HG02610 (cell line): ENCODE measurements at regions not wholly inside any gene's neighbourhood (a gene's known extent, or its start where the extent isn't known, plus 50 kb on each side); places are given as distances from the start of the nearest gene placed in this dataset.
"Not testable (repeated sequence)": the region's sequence is repeated elsewhere in the genome, so short reads cannot be mapped to it uniquely, and the experiment has no call there.

ENCODE experiments used
- ATAC-seq: cut with Tn5 transposase; IDR thresholded peaks from one replicate; pipeline ENCODE4 v1.9.1; 2021; ENCODE audit warnings: mild to moderate bottlenecking, moderate library complexity; ENCODE audit not compliant: unreplicated experiment

DNA sequence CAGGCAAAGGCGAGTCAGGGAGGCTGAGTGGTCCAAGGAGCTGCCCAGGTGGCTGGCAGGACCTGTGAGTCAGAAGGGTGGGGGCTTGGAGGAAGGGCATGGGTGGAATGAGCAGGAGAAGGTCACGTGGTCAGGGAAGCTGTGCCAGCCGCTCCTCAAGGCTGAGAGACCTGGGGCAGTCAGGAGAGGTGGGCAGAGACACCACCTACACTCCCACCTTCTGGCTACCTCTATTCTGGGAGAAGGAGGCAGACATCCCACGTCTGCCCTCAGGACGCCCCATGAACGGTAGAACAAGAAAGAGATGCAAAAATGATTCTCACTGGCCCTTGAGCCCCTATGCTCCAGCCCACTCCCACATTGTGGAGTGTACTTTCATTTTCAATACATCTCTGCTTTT, 151.8 kb upstream of the RAB4A start:
- no peak for ATAC-seq

GRCh38 chr1:229119876-229120275, 151.0 kb upstream of the RAB4A start:
- no peak for ATAC-seq

- no peak for ATAC-seq
Measured at GRCh38 chr1:229121845-229122436, 149.0 kb upstream of the RAB4A start.

DNA sequence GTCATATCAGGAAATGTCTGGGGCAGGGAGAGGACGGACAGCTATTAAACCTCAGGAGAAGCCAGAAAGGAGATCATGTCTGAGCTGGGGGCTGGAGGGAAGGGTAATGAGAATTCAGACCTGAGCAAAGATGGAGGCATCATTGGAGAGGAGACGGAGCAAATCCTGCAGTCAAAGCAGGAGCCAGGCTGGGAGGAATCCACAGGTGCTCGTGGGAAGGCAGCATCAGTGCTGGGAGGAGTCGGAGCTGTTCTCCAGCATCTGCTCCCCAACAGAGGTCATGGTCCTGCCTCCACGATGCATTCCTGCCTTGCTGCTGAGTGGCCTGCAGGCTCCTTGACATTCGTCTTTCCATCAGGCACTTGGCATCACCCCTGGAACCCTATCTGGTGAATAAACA, 148.3 kb upstream of the RAB4A start:
- ATAC-seq: no peak

- no peak for ATAC-seq
Measured at GRCh38 chr1:229124116-229124515, 146.8 kb upstream of the RAB4A start.

DNA sequence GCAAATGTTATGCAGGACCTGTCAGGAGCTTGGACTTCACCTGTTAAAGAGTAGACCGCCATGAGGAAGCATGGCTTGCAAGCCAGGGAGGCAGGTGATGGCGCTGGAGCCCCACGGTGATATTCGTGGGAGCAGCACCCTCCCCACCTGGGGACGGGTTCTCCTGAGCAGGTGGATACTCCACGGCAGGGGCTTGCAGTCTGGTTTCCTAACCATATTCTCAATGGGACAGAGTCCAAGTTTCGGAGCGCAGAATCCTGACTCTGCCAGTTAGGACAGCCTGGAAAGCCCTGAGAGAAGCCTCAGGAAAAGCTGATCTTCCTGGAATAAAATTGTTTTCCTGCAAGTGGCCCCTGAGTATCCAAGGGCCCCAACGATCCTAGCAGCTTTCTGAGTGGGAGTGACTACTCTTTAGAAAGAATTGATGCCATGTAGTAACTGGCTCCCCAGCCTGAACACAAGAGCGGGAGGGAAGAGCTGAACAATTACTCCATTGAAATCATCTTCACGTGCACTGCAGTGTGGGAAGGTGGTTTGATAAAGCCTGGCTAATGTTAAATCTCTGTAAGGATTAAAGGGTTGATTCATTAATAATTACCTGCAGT, 146.3 kb upstream of the RAB4A start:
- no peak for ATAC-seq

DNA sequence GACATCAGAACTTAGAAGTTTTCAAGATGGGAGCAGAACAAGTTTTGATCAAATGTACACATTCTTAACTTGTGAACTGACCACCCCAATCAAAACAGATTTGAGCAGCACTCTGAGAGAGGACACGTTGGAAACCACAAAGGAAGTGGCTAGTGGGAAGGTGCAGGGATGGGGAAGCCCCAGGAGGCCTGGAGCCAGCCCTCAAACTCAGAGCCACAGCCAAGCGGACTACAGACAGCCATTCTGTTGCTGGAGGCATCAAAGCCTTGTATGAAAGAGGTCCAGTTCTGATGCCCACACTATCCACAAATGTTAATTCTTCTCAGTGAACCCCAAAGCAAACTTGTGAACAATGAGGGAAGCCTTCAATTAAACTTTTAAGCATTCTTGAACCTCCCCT, 143.6 kb upstream of the RAB4A start:
- ATAC-seq: no peak

- ATAC-seq: no peak
Measured at GRCh38 chr1:229128066-229128608, 142.8 kb upstream of the RAB4A start.

DNA sequence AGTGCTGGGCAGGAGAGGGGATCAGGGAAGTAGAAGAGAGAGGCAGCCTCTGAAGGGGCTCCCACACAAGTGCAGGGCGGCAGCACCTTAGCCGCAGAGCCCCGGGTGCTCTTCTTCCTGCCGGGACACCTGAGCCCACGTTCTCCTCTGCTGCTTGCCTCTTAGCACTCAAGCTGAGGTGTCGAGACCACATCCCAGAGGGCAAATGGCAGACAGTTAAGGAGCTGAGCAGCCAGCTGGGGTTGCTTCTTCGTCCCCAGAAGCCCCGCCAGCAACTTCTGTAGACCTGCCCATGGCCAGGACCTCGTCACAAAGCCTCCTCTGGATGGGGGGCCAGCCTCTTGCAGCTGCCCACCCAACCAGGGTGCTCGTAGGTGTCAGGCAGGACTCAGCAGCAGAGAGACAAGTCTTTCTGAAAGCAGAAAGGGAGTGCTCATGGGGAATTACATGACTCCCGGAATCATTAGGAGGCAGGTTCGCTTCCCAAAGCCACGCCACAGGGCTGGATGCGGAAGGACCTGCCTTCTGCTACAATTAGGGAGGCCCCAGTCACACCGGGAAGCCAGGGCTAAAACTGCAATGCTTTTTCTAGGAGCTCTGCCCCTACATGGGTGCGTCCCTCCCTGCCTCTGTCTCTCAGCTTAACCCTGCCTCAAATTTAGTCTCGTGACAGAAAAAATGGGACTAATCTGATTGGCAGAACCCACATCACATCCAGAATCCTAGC, 141.4 kb upstream of the RAB4A start:
- ATAC-seq: no peak

DNA sequence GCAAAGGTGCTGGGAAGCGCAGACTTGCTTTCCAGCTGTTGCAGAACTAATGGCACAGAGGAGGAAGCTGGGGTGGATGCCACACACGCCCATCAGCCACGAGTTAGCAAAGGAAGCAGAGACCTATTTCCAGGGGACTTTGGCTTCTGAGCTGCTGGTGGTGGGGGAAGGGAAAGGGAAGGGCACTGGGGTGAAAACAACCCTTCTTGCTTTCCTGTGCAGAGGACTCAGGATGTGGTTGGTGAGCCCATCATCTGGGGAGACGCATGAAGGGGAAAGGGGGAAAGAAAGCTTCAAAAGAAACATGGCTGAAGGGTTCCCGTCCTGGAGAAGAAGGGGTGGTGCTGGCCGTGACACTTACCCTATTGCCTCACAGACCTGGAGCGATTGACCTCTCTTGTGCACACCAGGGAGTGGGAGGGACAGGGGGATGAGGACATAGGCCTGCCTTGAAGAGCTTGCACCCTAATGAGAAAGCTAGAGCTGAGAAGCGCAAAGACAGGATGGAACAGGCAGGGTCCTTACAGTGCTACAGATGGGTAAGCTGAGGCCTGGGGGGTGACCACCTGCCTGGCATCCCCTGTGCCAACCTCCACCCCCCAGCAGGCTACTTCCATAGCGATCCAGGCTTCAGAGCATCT, 140.8 kb upstream of the RAB4A start:
- ATAC-seq: no peak

DNA sequence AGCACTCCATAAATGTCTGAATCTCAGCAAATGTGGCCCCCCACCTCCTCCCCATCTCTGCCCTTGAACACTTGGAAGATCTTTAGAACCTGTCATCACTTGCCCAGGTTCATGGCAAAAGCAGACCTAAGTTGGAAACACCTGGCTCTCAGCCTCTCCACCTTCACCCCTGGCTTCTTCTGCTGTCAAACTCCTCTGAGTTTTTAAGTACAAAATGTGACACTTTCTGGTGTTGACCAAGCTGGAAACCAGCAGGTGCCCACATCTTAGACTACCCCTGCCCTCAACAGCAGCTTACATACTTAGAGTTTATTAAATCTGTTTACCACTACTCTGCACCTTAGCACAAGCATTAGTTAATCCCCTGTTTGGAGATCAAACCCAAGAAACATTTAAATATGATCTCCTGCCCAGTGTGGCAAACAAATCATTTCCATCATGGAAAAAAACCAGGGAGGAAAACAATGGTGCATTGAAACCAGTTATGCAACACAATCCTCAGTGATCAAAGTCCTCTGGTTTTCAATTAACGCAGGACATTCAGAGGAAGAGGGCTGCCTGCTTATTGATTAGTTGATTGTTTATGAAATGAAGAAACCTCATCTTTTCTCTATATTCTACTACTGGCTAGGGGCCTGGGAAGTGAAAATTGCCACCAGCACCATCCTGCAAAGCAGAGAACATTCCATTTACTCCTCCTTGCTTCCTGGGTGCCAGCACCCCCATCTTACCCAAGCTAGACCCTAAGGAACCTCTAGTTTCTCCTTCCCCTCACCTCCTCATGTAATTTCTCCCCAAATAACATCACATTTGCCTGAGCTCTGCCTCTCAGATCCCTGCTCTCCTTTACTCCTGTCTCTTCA, 139.4 kb upstream of the RAB4A start:
- ATAC-seq: no peak

- ATAC-seq: no peak
Measured at GRCh38 chr1:229132106-229132443, 138.8 kb upstream of the RAB4A start.

GRCh38 chr1:229132706-229133105, 138.2 kb upstream of the RAB4A start:
- ATAC-seq: no peak

DNA sequence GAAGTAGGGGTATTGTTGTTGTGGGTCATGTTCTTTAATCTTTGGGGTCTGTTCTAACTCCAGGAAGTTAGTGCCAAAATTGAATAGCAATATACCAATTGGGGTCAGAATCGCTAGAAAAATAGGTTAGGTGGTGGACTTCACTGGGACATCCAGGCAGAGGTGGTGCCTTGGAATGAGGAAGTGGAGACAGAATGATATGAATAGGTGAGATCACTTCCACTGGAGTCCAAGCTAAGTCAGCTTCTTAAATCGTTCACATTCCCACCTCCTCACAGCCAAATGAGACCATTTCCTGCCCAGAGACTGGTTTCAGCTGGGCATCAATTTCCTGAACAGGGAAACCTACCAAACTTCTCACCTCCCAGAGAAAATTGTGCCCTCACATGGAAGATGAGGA, 137.8 kb upstream of the RAB4A start:
- no peak for ATAC-seq

DNA sequence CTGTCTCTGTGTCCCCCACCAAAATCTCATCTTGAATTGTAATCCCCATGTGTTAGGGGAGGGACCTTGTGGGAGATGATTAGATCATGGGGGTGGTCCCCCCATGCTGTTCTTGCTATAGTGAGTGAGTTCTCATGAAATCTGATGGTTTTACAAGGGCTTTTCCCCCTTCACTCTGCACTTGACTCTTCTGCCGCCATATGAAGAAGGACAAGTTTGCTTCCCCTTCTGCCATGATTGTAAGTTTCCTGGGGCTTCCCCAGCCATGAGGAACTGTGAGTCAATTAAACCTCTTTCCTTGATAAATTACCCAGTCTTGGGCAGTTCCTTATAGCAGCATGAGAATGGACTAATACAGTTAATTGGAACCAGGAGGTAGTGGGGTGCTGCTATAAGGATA, 137.1 kb upstream of the RAB4A start:
- ATAC-seq: no peak

- not testable (repeated sequence) for ATAC-seq
Measured at GRCh38 chr1:229134381-229135217, 136.3 kb upstream of the RAB4A start.

DNA sequence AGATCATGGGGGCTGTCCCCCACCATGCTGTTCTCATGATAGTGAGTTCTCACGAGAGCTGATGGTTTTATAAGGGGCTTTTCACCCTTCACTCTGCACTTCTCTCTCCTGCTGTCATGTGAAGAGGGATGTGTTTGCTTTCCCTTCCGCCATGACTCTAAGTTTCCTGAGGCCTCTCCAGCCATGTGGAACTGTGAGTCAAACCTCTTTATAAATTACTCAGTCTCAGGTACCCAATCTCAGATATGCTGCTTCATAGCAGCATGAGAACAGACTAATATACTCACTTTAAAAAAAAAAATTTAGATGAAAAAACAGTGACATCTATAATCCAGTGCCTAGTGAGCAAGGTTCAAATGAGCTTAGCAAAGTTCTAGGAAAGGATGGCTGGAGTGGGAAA, 135.1 kb upstream of the RAB4A start:
- no peak for ATAC-seq

DNA sequence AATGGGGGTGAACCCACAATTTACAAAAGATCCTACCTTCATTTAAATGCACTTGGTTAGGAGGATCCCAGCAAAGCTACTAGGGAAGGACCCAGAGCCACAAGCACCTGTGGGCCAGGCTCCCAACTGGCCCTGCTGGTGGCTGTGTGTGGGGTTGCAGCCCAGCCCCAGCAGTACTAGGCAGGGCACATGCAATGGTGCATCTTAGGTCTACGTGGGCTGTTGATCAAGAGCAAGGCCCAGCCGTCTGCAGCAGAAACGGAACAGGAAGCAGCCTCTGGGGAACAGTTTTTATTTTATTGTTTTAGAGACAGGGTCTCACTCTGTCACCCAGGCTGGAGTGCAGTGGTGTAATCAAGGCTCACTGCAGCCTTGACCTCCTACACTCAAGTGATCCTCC, 134.1 kb upstream of the RAB4A start:
- ATAC-seq: no peak

DNA sequence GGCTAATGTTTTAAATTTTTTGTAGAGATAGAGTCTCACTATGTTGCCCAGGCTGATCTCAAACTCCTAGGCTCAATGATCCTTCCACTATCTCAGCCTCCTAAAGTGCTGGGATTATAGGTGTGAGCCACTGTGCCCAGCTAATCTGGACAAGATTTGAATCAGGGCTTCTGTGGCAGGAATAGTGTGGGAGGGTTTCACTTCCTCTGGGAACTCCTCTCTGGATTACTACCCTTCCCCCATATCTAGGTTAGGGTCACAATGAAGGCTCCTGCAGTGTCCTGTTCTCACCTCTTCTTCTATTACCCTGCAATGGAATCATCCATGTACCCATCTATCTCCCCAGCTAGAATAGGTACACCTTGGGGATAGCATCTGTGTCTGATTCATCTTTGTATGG, 133.6 kb upstream of the RAB4A start:
- ATAC-seq: no peak

GRCh38 chr1:229138058-229138457, 132.9 kb upstream of the RAB4A start:
- no peak for ATAC-seq
